GM12878 (cell line): ENCODE measurements at regions not wholly inside any gene's neighbourhood (a gene's known extent, or its start where the extent isn't known, plus 50 kb on each side); places are given as distances from the start of the nearest gene placed in this dataset.

Source experiments
- ATAC-seq: fragments of 200-7000 bp; cut with Tn5 transposase; 3 replicates; pipeline ENCODE4 v1.9.1; 2020; ENCODE audit warnings: mild to moderate bottlenecking, moderate library complexity
- BruUV-seq: library from RNA; stranded (reverse); fragments of 400-500 nt; replicated peaks from 2 replicates; lab custom pipeline; 2021; lab: Mats Ljungman, UMichigan
- CTCF ChIA-PET: fragments of 300-600 bp; sonication (Branson Sonifier 250); formaldehyde crosslinking; extraction: SDS; loops from one replicate; lab custom pipeline; 2021; ENCODE audit warnings: inconsistent platforms; lab: Yijun Ruan, JAX
- POLR2A ChIA-PET: fragments of 350-600 bp; formaldehyde crosslinking; extraction: SDS; loops from one replicate; lab custom pipeline; 2021; ENCODE audit warnings: inconsistent platforms; lab: Charles Lee
- RAD21 ChIA-PET: fragments of 300-600 bp; sonication (Branson Sonifier 250); formaldehyde crosslinking; loops from one replicate; lab custom pipeline; 2023; ENCODE audit warnings: antibody characterized with exemption; ENCODE audit not compliant: unreplicated experiment; lab: Charles Lee
- SMC1A ChIA-PET: fragments of 300-600 bp; sonication (Branson Sonifier 250); formaldehyde crosslinking; loops from one replicate; lab custom pipeline; 2023; ENCODE audit not compliant: unreplicated experiment, uncharacterized antibody; lab: Charles Lee
- DNase-seq: peaks from one replicate; pipeline ENCODE4 v3.0.0-alpha.2; 2011; ENCODE audit warnings: low read depth, low spot score
- FAIRE-seq: peaks from 3 replicates; lab custom pipeline; 2011; peaks lifted over from hg19 to GRCh38; lab: Jason Lieb, UNC
- H2AFZ ChIP-seq: 2 replicates; pipeline ENCODE4 v1.6.0; 2011; ENCODE audit warnings: low read depth, low read length, control low read depth; ENCODE audit not compliant: control insufficient read depth
- H3K27ac ChIP-seq: 2 replicates; pipeline ENCODE4 v1.5.1; 2011; ENCODE audit warnings: control low read depth; ENCODE audit not compliant: control insufficient read depth, insufficient read depth
- H3K27me3 ChIP-seq, 2 experiments: replicated peaks in 1 of 2; 2 replicates each; pipeline versions ENCODE4 v1.6.0 to v1.6.1; 2011; ENCODE audit warnings: low read length in 1 of 2; ENCODE audit not compliant: control insufficient read depth in 2 of 2, insufficient read depth in 2 of 2
- H3K36me3 ChIP-seq, 2 experiments: 2 replicates each; pipeline ENCODE4 v1.5.1; 2011; ENCODE audit warnings: low read length in 1 of 2; ENCODE audit not compliant: control insufficient read depth in 2 of 2, insufficient read depth in 2 of 2
- H3K4me1 ChIP-seq: 2 replicates; pipeline ENCODE4 v1.6.1; 2011; ENCODE audit warnings: mild to moderate bottlenecking, low read length, moderate library complexity, mixed read lengths; ENCODE audit not compliant: control insufficient read depth, insufficient read depth
- H3K4me2 ChIP-seq: 2 replicates; pipeline ENCODE4 v1.6.0; 2011; ENCODE audit warnings: control low read depth; ENCODE audit not compliant: control insufficient read depth, insufficient read depth
- H3K4me3 ChIP-seq: fragments of 200-600 bp; sonication (generic); 2 replicates; pipeline ENCODE4 v1.5.1; 2016
- H3K79me2 ChIP-seq: 2 replicates; pipeline ENCODE4 v1.6.0; 2011; ENCODE audit warnings: low read length; ENCODE audit not compliant: control insufficient read depth, insufficient read depth
- H3K9ac ChIP-seq: 2 replicates; pipeline ENCODE4 v1.8.0; 2011; ENCODE audit warnings: low read length, control low read depth, mixed read lengths; ENCODE audit not compliant: control insufficient read depth, insufficient read depth
- H3K9me3 ChIP-seq: replicated peaks from 3 replicates; pipeline ENCODE4 v1.5.1; 2011; ENCODE audit warnings: mild to moderate bottlenecking, low read length; ENCODE audit not compliant: control insufficient read depth, insufficient read depth
- H4K20me1 ChIP-seq: 2 replicates; pipeline ENCODE4 v1.6.0; 2011; ENCODE audit not compliant: control insufficient read depth, insufficient read depth
- ATF3 ChIP-seq: IDR thresholded peaks from 2 replicates; pipeline ENCODE4 v1.6.1; 2011; ENCODE audit warnings: low read depth, mild to moderate bottlenecking, low read length, moderate library complexity, borderline replicate concordance; ENCODE audit errors: extremely low read depth
- CTCF ChIP-seq, 3 experiments: IDR thresholded peaks in 2 of 3; conservative IDR thresholded peaks in 1 of 3; 2 replicates each; pipeline ENCODE4 v1.5.1; 2011; ENCODE audit warnings: low read depth in 3 of 3, low read length in 3 of 3, mild to moderate bottlenecking in 3 of 3, control low read depth in 2 of 3, moderate library complexity in 2 of 3, inconsistent platforms in 1 of 3, mixed read lengths in 1 of 3; ENCODE audit not compliant: control insufficient read depth in 2 of 3, insufficient read depth in 1 of 3; ENCODE audit errors: extremely low read depth in 1 of 3
- FOXK2 ChIP-seq: fragments of 450-650 bp; IDR thresholded peaks from 2 replicates; pipeline ENCODE4 v1.6.1; 2017; ENCODE audit warnings: mild to moderate bottlenecking, moderate library complexity
- HCFC1 ChIP-seq: fragments of 150-350 bp; IDR thresholded peaks from 2 replicates; pipeline ENCODE4 v1.6.1; 2014; ENCODE audit warnings: low read length
- HDAC2 ChIP-seq: fragments of 200-600 bp; sonication (generic); IDR thresholded peaks from 2 replicates; pipeline ENCODE4 v1.6.1; 2017
- POLR2AphosphoS5 ChIP-seq: IDR thresholded peaks from 2 replicates; pipeline ENCODE4 v1.6.1; 2011; ENCODE audit warnings: mild to moderate bottlenecking, low read length, inconsistent platforms
- SIN3A ChIP-seq: IDR thresholded peaks from 2 replicates; pipeline ENCODE4 v1.6.1; 2012; ENCODE audit warnings: low read depth, low read length, improper control_type of control experiment
- SMAD1 ChIP-seq: fragments of 450-650 bp; IDR thresholded peaks from 2 replicates; pipeline ENCODE4 v1.6.1; 2018; ENCODE audit warnings: mild to moderate bottlenecking, low read depth; ENCODE audit not compliant: partially characterized antibody
- YY1 ChIP-seq: IDR thresholded peaks from 2 replicates; pipeline ENCODE4 v1.6.1; 2011; ENCODE audit warnings: low read depth, mild to moderate bottlenecking, low read length
- ZBTB33 ChIP-seq: fragments of 450-650 bp; IDR thresholded peaks from 2 replicates; pipeline ENCODE4 v1.6.1; 2017; ENCODE audit warnings: mild to moderate bottlenecking
- WGBS: methylation state at CpG from one replicate; pipeline ENCODE4 v1.1.6; 2016; ENCODE audit warnings: low lambda C conversion rate; ENCODE audit not compliant: insufficient replicate concordance, insufficient coverage; ENCODE audit errors: missing lambda C conversion rate; 5-methylcytosine and 5-hydroxymethylcytosine counted together
- in situ Hi-C: fragments of 300-500 bp; cut with MboI; formaldehyde crosslinking; loops from 9 replicates; pipeline ENCODE4 v1.14.3; 2018; ENCODE audit warnings: mixed read lengths
- intact Hi-C: fragments of 100-400 bp; cut with micrococcal nuclease; formaldehyde crosslinking; loops from one replicate; pipeline ENCODE4 v1.14.2; 2022; ENCODE audit not compliant: unreplicated experiment
- TF ChIP-seq, protein P1 (sequence below): fragments of 450-650 bp; IDR thresholded peaks from 2 replicates; pipeline ENCODE4 v1.6.1; 2018; ENCODE audit warnings: mild to moderate bottlenecking, low read depth, moderate library complexity; ENCODE audit not compliant: partially characterized antibody
- TF ChIP-seq, protein P2 (sequence below): fragments of 450-650 bp; IDR thresholded peaks from 2 replicates; pipeline ENCODE4 v1.6.1; 2014; ENCODE audit warnings: mild to moderate bottlenecking
- TF ChIP-seq, protein P3 (sequence below): fragments of 450-650 bp; IDR thresholded peaks from 2 replicates; pipeline ENCODE4 v1.6.1; 2017; ENCODE audit warnings: low read depth, mild to moderate bottlenecking, moderate library complexity

- ChIA-PET CTCF (no interaction called here), SMC1A (interaction anchor here (1.2 kb wide), 1 partner anchor 12 kb away, joined by 3 read pairs; no protein-coding TSS in a partner anchor)
- no peak overlapping the region for H3K4me3 ChIP-seq
- no peak overlapping the region for H3K9ac ChIP-seq
- DNase-seq = no peak
- no peak overlapping the region for H2AFZ ChIP-seq
- H3K36me3 ChIP-seq = no peaks in the 10 kb centered on the region
- H3K4me2 ChIP-seq = no peak overlapping the region
- no peaks in the 10 kb centered on the region for H3K79me2 ChIP-seq
- in situ Hi-C loops (no loop called here), intact Hi-C loops (no loop called here)
- no peaks in the 10 kb centered on the region for H4K20me1 ChIP-seq
- H3K27ac ChIP-seq = no peak overlapping the region
- H3K4me1 ChIP-seq = no peaks in the 10 kb centered on the region
- TF ChIP-seq, protein P1, sequence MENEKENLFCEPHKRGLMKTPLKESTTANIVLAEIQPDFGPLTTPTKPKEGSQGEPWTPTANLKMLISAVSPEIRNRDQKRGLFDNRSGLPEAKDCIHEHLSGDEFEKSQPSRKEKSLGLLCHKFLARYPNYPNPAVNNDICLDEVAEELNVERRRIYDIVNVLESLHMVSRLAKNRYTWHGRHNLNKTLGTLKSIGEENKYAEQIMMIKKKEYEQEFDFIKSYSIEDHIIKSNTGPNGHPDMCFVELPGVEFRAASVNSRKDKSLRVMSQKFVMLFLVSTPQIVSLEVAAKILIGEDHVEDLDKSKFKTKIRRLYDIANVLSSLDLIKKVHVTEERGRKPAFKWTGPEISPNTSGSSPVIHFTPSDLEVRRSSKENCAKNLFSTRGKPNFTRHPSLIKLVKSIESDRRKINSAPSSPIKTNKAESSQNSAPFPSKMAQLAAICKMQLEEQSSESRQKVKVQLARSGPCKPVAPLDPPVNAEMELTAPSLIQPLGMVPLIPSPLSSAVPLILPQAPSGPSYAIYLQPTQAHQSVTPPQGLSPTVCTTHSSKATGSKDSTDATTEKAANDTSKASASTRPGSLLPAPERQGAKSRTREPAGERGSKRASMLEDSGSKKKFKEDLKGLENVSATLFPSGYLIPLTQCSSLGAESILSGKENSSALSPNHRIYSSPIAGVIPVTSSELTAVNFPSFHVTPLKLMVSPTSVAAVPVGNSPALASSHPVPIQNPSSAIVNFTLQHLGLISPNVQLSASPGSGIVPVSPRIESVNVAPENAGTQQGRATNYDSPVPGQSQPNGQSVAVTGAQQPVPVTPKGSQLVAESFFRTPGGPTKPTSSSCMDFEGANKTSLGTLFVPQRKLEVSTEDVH = no peak
- TF ChIP-seq SMAD1 (no peak), FOXK2 (no peak), POLR2AphosphoS5 (no peak), ZBTB33 (no peak), HDAC2 (no peak), ATF3 (no peak), CTCF (IDR thresholded peaks at IDR 0.05 in 2 of 3, conservative IDR thresholded peaks at IDR 0.05 in 1 of 3; ENCODE audit: control insufficient read depth in 2 of 3, extremely low read depth in 1 of 3, insufficient read depth in 1 of 3, low read depth in 3 of 3, low read length in 3 of 3) (no peak), HCFC1 (no peak), YY1 (no peak), SIN3A (no peak)
- TF ChIP-seq, protein P2, sequence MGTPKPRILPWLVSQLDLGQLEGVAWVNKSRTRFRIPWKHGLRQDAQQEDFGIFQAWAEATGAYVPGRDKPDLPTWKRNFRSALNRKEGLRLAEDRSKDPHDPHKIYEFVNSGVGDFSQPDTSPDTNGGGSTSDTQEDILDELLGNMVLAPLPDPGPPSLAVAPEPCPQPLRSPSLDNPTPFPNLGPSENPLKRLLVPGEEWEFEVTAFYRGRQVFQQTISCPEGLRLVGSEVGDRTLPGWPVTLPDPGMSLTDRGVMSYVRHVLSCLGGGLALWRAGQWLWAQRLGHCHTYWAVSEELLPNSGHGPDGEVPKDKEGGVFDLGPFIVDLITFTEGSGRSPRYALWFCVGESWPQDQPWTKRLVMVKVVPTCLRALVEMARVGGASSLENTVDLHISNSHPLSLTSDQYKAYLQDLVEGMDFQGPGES = no peak
- TF ChIP-seq, protein P3, sequence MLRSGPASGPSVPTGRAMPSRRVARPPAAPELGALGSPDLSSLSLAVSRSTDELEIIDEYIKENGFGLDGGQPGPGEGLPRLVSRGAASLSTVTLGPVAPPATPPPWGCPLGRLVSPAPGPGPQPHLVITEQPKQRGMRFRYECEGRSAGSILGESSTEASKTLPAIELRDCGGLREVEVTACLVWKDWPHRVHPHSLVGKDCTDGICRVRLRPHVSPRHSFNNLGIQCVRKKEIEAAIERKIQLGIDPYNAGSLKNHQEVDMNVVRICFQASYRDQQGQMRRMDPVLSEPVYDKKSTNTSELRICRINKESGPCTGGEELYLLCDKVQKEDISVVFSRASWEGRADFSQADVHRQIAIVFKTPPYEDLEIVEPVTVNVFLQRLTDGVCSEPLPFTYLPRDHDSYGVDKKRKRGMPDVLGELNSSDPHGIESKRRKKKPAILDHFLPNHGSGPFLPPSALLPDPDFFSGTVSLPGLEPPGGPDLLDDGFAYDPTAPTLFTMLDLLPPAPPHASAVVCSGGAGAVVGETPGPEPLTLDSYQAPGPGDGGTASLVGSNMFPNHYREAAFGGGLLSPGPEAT = no peak
- TF ChIP-seq, all 136 proteins: peak for 0
- RAD21 ChIA-PET = no interaction called here
- Histone ChIP-seq H3K9me3 (no peaks in the 10 kb centered on the region), H3K27me3 (no peaks in the 10 kb centered on the region)
- FAIRE-seq (no peak), ATAC-seq (no peak)
- POLR2A ChIA-PET = no interaction called here
- BruUV-seq = no TSS peak
- 0% methylated on average over 3 of the region's 3 CpGs for WGBS
Measured at GRCh38 chr9:26457151-26457550, 435.5 kb downstream of the CAAP1 start.
